DOHH2 (cell line): ENCODE measurements at regions not wholly inside any gene's neighbourhood (a gene's known extent, or its start where the extent isn't known, plus 50 kb on each side); places are given as distances from the start of the nearest gene placed in this dataset.

Experiments used
- H3F3A ChIP-seq: fragments of 200-600 bp; sonication (generic), shearing (Covaris generic); 2 replicates; pipeline ENCODE4 v1.6.0; 2016; ENCODE audit warnings: antibody characterized with exemption, mild to moderate bottlenecking; ENCODE audit not compliant: control insufficient read depth, insufficient read depth
- H3K27ac ChIP-seq: fragments of 200-600 bp; sonication (generic); 2 replicates; pipeline ENCODE4 v1.5.1; 2014; ENCODE audit warnings: low read depth, mild to moderate bottlenecking, low read length, moderate library complexity
- H3K27me3 ChIP-seq: fragments of 200-600 bp; sonication (generic); 2 replicates; pipeline ENCODE4 v1.6.1; 2014; ENCODE audit warnings: mild to moderate bottlenecking, low read length, mixed read lengths; ENCODE audit not compliant: control insufficient read depth
- H3K36me3 ChIP-seq: fragments of 200-600 bp; sonication (generic); 2 replicates; pipeline ENCODE4 v1.6.1; 2014; ENCODE audit warnings: mild to moderate bottlenecking, low read length, moderate library complexity, mixed read lengths; ENCODE audit not compliant: control insufficient read depth
- H3K4me1 ChIP-seq: fragments of 200-600 bp; sonication (generic); 2 replicates; pipeline ENCODE4 v1.6.1; 2014; ENCODE audit warnings: mild to moderate bottlenecking, low read length, mixed read lengths; ENCODE audit not compliant: control insufficient read depth
- H3K4me2 ChIP-seq: fragments of 200-600 bp; sonication (generic); 2 replicates; pipeline ENCODE4 v1.6.0; 2014; ENCODE audit warnings: mild to moderate bottlenecking, low read length, moderate library complexity
- H3K4me3 ChIP-seq: fragments of 200-600 bp; sonication (generic); 2 replicates; pipeline ENCODE4 v1.5.1; 2014; ENCODE audit warnings: mild to moderate bottlenecking, low read length, mixed read lengths
- H3K79me2 ChIP-seq: fragments of 200-600 bp; sonication (generic); 2 replicates; pipeline ENCODE4 v1.6.1; 2014; ENCODE audit warnings: mild to moderate bottlenecking, low read length, mixed read lengths; ENCODE audit not compliant: control insufficient read depth
- H3K9me2 ChIP-seq: fragments of 200-600 bp; sonication (generic); replicated peaks from 2 replicates; pipeline ENCODE4 v1.6.1; 2014; ENCODE audit warnings: mild to moderate bottlenecking, low read length, mixed read lengths; ENCODE audit not compliant: control insufficient read depth
- H3K9me3 ChIP-seq: fragments of 200-600 bp; sonication (generic); 2 replicates; pipeline ENCODE4 v1.6.1; 2014; ENCODE audit warnings: antibody characterized with exemption, low read length, mixed read lengths; ENCODE audit not compliant: control insufficient read depth, insufficient read depth
- H4K20me1 ChIP-seq: fragments of 200-600 bp; sonication (generic); 2 replicates; pipeline ENCODE4 v1.6.0; 2014; ENCODE audit warnings: low read depth, mild to moderate bottlenecking, antibody characterized with exemption, low read length, moderate library complexity; ENCODE audit not compliant: control insufficient read depth, insufficient read depth
- EZH2phosphoT487 ChIP-seq: fragments of 200-600 bp; sonication (generic); IDR thresholded peaks from 2 replicates; pipeline ENCODE4 v1.6.1; 2017; ENCODE audit warnings: borderline replicate concordance, mild to moderate bottlenecking, antibody characterized with exemption, low read length, moderate library complexity, mixed read lengths
- TF ChIP-seq, protein P1 (sequence below): fragments of 200-600 bp; sonication (generic); IDR thresholded peaks from one replicate; pipeline ENCODE4 v1.5.1; 2014; ENCODE audit warnings: antibody characterized with exemption, mild to moderate bottlenecking, low read depth, low read length; ENCODE audit not compliant: poor library complexity, severe bottlenecking

DNA sequence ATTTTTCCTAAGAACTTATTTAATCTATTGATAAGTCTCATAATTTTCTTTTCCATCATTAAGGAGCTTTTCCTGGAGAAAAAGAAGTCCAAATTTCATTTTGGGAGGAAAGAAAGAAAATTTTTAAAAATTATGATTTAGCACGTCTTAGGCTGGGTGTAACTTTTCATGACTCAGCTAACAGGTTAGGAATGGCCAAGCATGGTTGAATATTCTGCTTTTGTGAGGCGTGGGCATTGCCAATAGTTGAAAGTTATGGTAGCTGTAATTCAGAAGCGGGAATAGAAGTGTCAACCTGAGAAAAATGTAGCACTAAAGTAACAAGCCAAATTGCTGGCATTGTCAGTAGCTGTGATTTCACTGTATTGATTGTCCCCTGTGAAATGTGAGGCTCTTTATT lies 77.2 kb upstream of the ARID1B start:
- Histone ChIP-seq H3K9me2 (no peaks in the 10 kb centered on the region), H3K27ac (peak overlapping the region; percentile 98), H3K79me2 (no peaks in the 10 kb centered on the region), H3K36me3 (no peaks in the 10 kb centered on the region), H3F3A (peaks cover 35% of the 10 kb centered on the region), H4K20me1 (no peaks in the 10 kb centered on the region), H3K4me1 (peaks cover 96% of the 10 kb centered on the region), H3K4me3 (no peak overlapping the region), H3K4me2 (peak overlapping the region; percentile 72; the same call in 1 of the 2 replicates), H3K9me3 (no peaks in the 10 kb centered on the region), H3K27me3 (no peaks in the 10 kb centered on the region)
- no peak for TF ChIP-seq EZH2phosphoT487
- TF ChIP-seq, protein P1, sequence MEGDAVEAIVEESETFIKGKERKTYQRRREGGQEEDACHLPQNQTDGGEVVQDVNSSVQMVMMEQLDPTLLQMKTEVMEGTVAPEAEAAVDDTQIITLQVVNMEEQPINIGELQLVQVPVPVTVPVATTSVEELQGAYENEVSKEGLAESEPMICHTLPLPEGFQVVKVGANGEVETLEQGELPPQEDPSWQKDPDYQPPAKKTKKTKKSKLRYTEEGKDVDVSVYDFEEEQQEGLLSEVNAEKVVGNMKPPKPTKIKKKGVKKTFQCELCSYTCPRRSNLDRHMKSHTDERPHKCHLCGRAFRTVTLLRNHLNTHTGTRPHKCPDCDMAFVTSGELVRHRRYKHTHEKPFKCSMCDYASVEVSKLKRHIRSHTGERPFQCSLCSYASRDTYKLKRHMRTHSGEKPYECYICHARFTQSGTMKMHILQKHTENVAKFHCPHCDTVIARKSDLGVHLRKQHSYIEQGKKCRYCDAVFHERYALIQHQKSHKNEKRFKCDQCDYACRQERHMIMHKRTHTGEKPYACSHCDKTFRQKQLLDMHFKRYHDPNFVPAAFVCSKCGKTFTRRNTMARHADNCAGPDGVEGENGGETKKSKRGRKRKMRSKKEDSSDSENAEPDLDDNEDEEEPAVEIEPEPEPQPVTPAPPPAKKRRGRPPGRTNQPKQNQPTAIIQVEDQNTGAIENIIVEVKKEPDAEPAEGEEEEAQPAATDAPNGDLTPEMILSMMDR: no peak

- no peaks in the 10 kb centered on the region for H3K27me3 ChIP-seq
- H3K4me2 ChIP-seq: peak overlapping the region; percentile 72
- TF ChIP-seq, protein P1: no peak
- no peak for TF ChIP-seq EZH2phosphoT487
- H3K27ac ChIP-seq: peak overlapping the region; percentile 98
- H3K36me3 ChIP-seq: no peaks in the 10 kb centered on the region
- no peaks in the 10 kb centered on the region for H3K9me2 ChIP-seq
- H3K4me1 ChIP-seq: peaks cover 93% of the 10 kb centered on the region
- peak overlapping the region; percentile 69 for H3K4me3 ChIP-seq
- peaks cover 36% of the 10 kb centered on the region for H3F3A ChIP-seq
- H3K9me3 ChIP-seq: no peaks in the 10 kb centered on the region
- H3K79me2 ChIP-seq: no peaks in the 10 kb centered on the region
- H4K20me1 ChIP-seq: no peaks in the 10 kb centered on the region
These were observed 78.2 kb upstream of the ARID1B start for GRCh38 chr6:156699017-156699421.

- H3K36me3 ChIP-seq: no peaks in the 10 kb centered on the region
- H4K20me1 ChIP-seq: no peaks in the 10 kb centered on the region
- H3K4me3 ChIP-seq: peak overlapping the region; percentile 69
- peak overlapping the region; percentile 98 for H3K27ac ChIP-seq
- H3K79me2 ChIP-seq: no peaks in the 10 kb centered on the region
- no peaks in the 10 kb centered on the region for H3K27me3 ChIP-seq
- H3K9me3 ChIP-seq: no peaks in the 10 kb centered on the region
- peaks cover 88% of the 10 kb centered on the region for H3K4me1 ChIP-seq
- H3K9me2 ChIP-seq: no peaks in the 10 kb centered on the region
- H3K4me2 ChIP-seq: peak overlapping the region; percentile 72
- peaks cover 36% of the 10 kb centered on the region for H3F3A ChIP-seq
- TF ChIP-seq EZH2phosphoT487: no peak
- TF ChIP-seq, protein P1: no peak
These were observed 78.8 kb upstream of the ARID1B start for GRCh38 chr6:156698239-156699016.
